GM12878 (cell line): ENCODE measurements at regions not wholly inside any gene's neighbourhood (a gene's known extent, or its start where the extent isn't known, plus 50 kb on each side); places are given as distances from the start of the nearest gene placed in this dataset.

Source experiments
- RAD21 ChIP-seq: IDR thresholded peaks from 2 replicates; pipeline ENCODE4 v1.6.1; 2011; ENCODE audit warnings: mild to moderate bottlenecking, low read depth, low read length, moderate library complexity; ENCODE audit not compliant: insufficient read depth
- SMC3 ChIP-seq: IDR thresholded peaks from 2 replicates; pipeline ENCODE4 v1.6.1; 2011; ENCODE audit warnings: low read length, improper control_type of control experiment, borderline replicate concordance

- TF ChIP-seq RAD21 (no peak), SMC3 (no peak)
Observed at GRCh38 chr18:3330622-3331021, 68.7 kb downstream of the MYL12B start.
